Adrenal gland (tissue), 9 donors: ENCODE measurements at regions not wholly inside any gene's neighbourhood (a gene's known extent, or its start where the extent isn't known, plus 50 kb on each side); places are given as distances from the start of the nearest gene placed in this dataset.

Source experiments
- DNase-seq, 7 donors: peaks; one replicate each; pipeline ENCODE4 v3.0.0-alpha.2; 2019 to 2020
- H3K27ac ChIP-seq, 5 donors: fragments of 200-600 bp; sonication (generic) in 4 of 5; 1 replicate in 3 of 5; 2 replicates in 2 of 5; pipeline versions ENCODE4 v1.5.1 to v1.8.0; 2016 to 2020; ENCODE audit warnings: mild to moderate bottlenecking in 1 of 5
- H3K27me3 ChIP-seq: fragments of 200-600 bp; 2 replicates; pipeline ENCODE4 v1.8.0; 2021
- H3K36me3 ChIP-seq, 2 donors: fragments of 200-600 bp; replicated peaks in 1 of 2; 1 replicate in 1 of 2; 2 replicates in 1 of 2; pipeline versions ENCODE4 v1.5.1 to v1.8.0; 2018 to 2022
- H3K4me1 ChIP-seq, 2 donors: fragments of 200-600 bp; replicated peaks in 1 of 2; 1 replicate in 1 of 2; 2 replicates in 1 of 2; pipeline versions ENCODE4 v1.5.1 to v1.8.0; 2018 to 2021
- H3K4me3 ChIP-seq, 4 donors: fragments of 200-600 bp; sonication (generic) in 3 of 4; one replicate each; pipeline ENCODE4 v1.5.1; 2016 to 2018
- H3K9me3 ChIP-seq, 3 donors: fragments of 200-600 bp; sonication (generic) in 1 of 3; replicated peaks in 1 of 3; 1 replicate in 2 of 3; 2 replicates in 1 of 3; pipeline versions ENCODE4 v1.5.1 to v1.8.0; 2016 to 2021
- CTCF ChIP-seq, 6 experiments: fragments of 450-650 bp in 4 of 6; fragments of 200-600 bp in 2 of 6; sonication (generic) in 1 of 6; IDR thresholded peaks; 1 replicate in 5 of 6; 2 replicates in 1 of 6; pipeline versions ENCODE4 v1.5.1 to v1.8.0; 2016 to 2021; ENCODE audit warnings: antibody characterized with exemption in 6 of 6, mild to moderate bottlenecking in 2 of 6, moderate library complexity in 1 of 6
- POLR2A ChIP-seq, 2 donors: fragments of 450-650 bp; IDR thresholded peaks; one replicate each; pipeline ENCODE4 v1.6.1; 2017; ENCODE audit warnings: antibody characterized with exemption in 2 of 2, mild to moderate bottlenecking in 2 of 2, moderate library complexity in 1 of 2
- WGBS, 4 donors: extraction: QIAGEN DNeasy Blood & Tissue Kit in 2 of 4; methylation state at CpG; one replicate each; pipeline versions ENCODE4 v1.1.5 to v1.1.7; 2013 to 2017; 5-methylcytosine and 5-hydroxymethylcytosine counted together
- intact Hi-C, 2 donors: fragments of 100-400 bp; cut with DNase I; formaldehyde crosslinking; loops; one replicate each; pipeline versions ENCODE4 v1.14.1 to v1.15.0; 2022 to 2023
- donor health status: healthy with polysubstance abuse.
- donor health status: Bipolar disorder and iron deficiency.
- donor health status: DM: yes; HTN: yes; CAD: no.
- donor health status: DM: no; HTN: no; CAD: no.
- donor health status: DM: no; HTN: no; CAD: no.

- H3K9me3 ChIP-seq: no peaks in the 10 kb centered on the region
- intact Hi-C loops: no loop called here
- H3K4me1 ChIP-seq: peaks cover 8 to 10% of the 10 kb centered on the region in 2 donors
- no peak overlapping the region for H3K4me3 ChIP-seq
- no peaks in the 10 kb centered on the region for H3K27me3 ChIP-seq
- H3K36me3 ChIP-seq: no peaks in the 10 kb centered on the region
- no peak for TF ChIP-seq POLR2A (IDR thresholded peaks at IDR 0.05)
- TF ChIP-seq CTCF (IDR thresholded peaks at IDR 0.05): no peak
- no peak overlapping the region for H3K27ac ChIP-seq
- 61 to 77% (median 74%) methylated on average over 1 of the region's 1 CpG for WGBS, 4 donors
- DNase-seq: no peak
These were observed 75.8 kb downstream of the CCDC34 start for GRCh38 chr11:27287205-27287604.

GRCh38 chr11:27285761-27286160, 77.3 kb downstream of the CCDC34 start:
- Histone ChIP-seq H3K9me3 (no peaks in the 10 kb centered on the region), H3K27me3 (no peaks in the 10 kb centered on the region), H3K36me3 (no peaks in the 10 kb centered on the region), H3K27ac (no peak overlapping the region), H3K4me3 (no peak overlapping the region), H3K4me1 (peaks cover 21 to 24% of the 10 kb centered on the region in 2 donors)
- TF ChIP-seq POLR2A (IDR thresholded peaks at IDR 0.05): no peak
- no peak for TF ChIP-seq CTCF (IDR thresholded peaks at IDR 0.05)
- WGBS, 4 donors: 65 to 88% (median 76%) methylated on average over 3 of the region's 3 CpGs
- intact Hi-C loops: no loop called here
- DNase-seq: no peak

GRCh38 chr11:27282806-27283205, 80.2 kb downstream of the CCDC34 start:
- Histone ChIP-seq H3K4me3 (no peak overlapping the region), H3K36me3 (no peaks in the 10 kb centered on the region), H3K4me1 (peaks cover 21 to 24% of the 10 kb centered on the region in 2 donors), H3K9me3 (no peaks in the 10 kb centered on the region), H3K27me3 (no peaks in the 10 kb centered on the region), H3K27ac (peak overlapping the region in 4 of 5 donors; percentile 30 to 74 (median 51))
- intact Hi-C loops: no loop called here
- DNase-seq: peak in 3 of 7 donors; percentile 32 to 46 (median 34)
- TF ChIP-seq CTCF (IDR thresholded peaks at IDR 0.05) (no peak), POLR2A (IDR thresholded peaks at IDR 0.05) (no peak)
- 30 to 61% (median 45%) methylated on average over 3 of the region's 3 CpGs for WGBS, 4 donors

GRCh38 chr11:27281740-27282590, 81.0 kb downstream of the CCDC34 start:
- Histone ChIP-seq H3K4me3 (no peak overlapping the region), H3K36me3 (no peaks in the 10 kb centered on the region), H3K27me3 (no peaks in the 10 kb centered on the region), H3K9me3 (no peaks in the 10 kb centered on the region), H3K4me1 (peaks cover 21 to 24% of the 10 kb centered on the region in 2 donors), H3K27ac (peak overlapping the region in 4 of 5 donors; percentile 30 to 74 (median 51))
- TF ChIP-seq POLR2A (IDR thresholded peaks at IDR 0.05) (no peak), CTCF (IDR thresholded peaks at IDR 0.05) (no peak)
- 20 to 27% (median 25%) methylated on average over 9 of the region's 9 CpGs for WGBS, 4 donors
- DNase-seq: peak; percentile 38 to 83 (median 73)
- intact Hi-C loops: no loop called here
